ENCODE measurements at regions not wholly inside any gene's neighbourhood (a gene's known extent, or its start where the extent isn't known, plus 50 kb on each side); places are given as distances from the start of the nearest gene placed in this dataset.

DNA sequence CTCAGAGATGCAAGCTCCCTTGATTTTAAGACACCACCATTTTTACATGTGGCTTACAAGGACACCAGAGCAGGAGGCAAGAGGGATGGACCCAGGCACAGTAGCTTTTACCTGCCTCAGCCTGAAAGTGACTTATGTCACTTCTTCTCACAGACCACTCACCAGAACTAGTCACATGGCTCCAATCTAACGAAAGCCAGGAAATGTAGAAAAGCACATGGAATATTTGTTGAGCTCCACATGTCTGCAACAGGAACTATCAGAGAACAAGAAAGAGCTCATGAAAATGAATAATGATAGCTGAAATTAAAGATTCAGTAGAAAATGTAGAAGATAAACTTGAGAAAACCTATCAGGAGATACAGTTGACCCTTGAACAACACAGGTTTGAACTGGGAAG, 69.4 kb downstream of the ZNF648 start:
- H3K36me3 ChIP-seq (ENCODE audit: insufficient read depth, low read length), result no peaks in the 10 kb centered on the region
- no peak overlapping the region for H3K27ac ChIP-seq (ENCODE audit: low read depth, low read length)
- H3K27me3 ChIP-seq (ENCODE audit: insufficient read depth, low read length), result no peaks in the 10 kb centered on the region
- no peaks in the 10 kb centered on the region for H3K79me2 ChIP-seq (ENCODE audit: insufficient read depth, low read length)
- H2AFZ ChIP-seq (ENCODE audit: low read length), result no peak overlapping the region
- no peak for DNase-seq (ENCODE audit: insufficient read length, low spot score, missing footprints)
- no peaks in the 10 kb centered on the region for H4K20me1 ChIP-seq (ENCODE audit: insufficient read depth, low read length)
- no peak overlapping the region for H3K4me3 ChIP-seq (ENCODE audit: insufficient read depth, low read length)
- TF ChIP-seq CTCF (IDR thresholded peaks at IDR 0.05; ENCODE audit: extremely low read depth, low read depth, low read length), result no peak
- no peak overlapping the region for H3K4me2 ChIP-seq (ENCODE audit: insufficient read depth, low read length)
- H3K9me3 ChIP-seq (ENCODE audit: low read depth, low read length), result no peaks in the 10 kb centered on the region
- H3K4me1 ChIP-seq (ENCODE audit: insufficient read depth, low read length), result no peaks in the 10 kb centered on the region

GRCh38 chr1:181990728-181991127, 70.8 kb downstream of the ZNF648 start:
- no peak overlapping the region for H3K4me3 ChIP-seq (ENCODE audit: insufficient read depth, low read length)
- H3K4me2 ChIP-seq (ENCODE audit: insufficient read depth, low read length), result no peak overlapping the region
- no peaks in the 10 kb centered on the region for H4K20me1 ChIP-seq (ENCODE audit: insufficient read depth, low read length)
- no peaks in the 10 kb centered on the region for H3K4me1 ChIP-seq (ENCODE audit: insufficient read depth, low read length)
- no peaks in the 10 kb centered on the region for H3K79me2 ChIP-seq (ENCODE audit: insufficient read depth, low read length)
- H2AFZ ChIP-seq (ENCODE audit: low read length), result no peak overlapping the region
- no peak overlapping the region for H3K27ac ChIP-seq (ENCODE audit: low read depth, low read length)
- DNase-seq (ENCODE audit: insufficient read length, low spot score, missing footprints), result no peak
- no peaks in the 10 kb centered on the region for H3K9me3 ChIP-seq (ENCODE audit: low read depth, low read length)
- H3K27me3 ChIP-seq (ENCODE audit: insufficient read depth, low read length), result no peaks in the 10 kb centered on the region
- no peak for TF ChIP-seq CTCF (IDR thresholded peaks at IDR 0.05; ENCODE audit: extremely low read depth, low read depth, low read length)
- no peaks in the 10 kb centered on the region for H3K36me3 ChIP-seq (ENCODE audit: insufficient read depth, low read length)

- Histone ChIP-seq H3K4me2 (ENCODE audit: insufficient read depth, low read length) (no peak overlapping the region), H3K36me3 (ENCODE audit: insufficient read depth, low read length) (no peaks in the 10 kb centered on the region), H3K4me1 (ENCODE audit: insufficient read depth, low read length) (no peaks in the 10 kb centered on the region), H4K20me1 (ENCODE audit: insufficient read depth, low read length) (no peaks in the 10 kb centered on the region), H3K27me3 (ENCODE audit: insufficient read depth, low read length) (no peaks in the 10 kb centered on the region), H3K27ac (ENCODE audit: low read depth, low read length) (no peak overlapping the region), H2AFZ (ENCODE audit: low read length) (no peak overlapping the region), H3K9me3 (ENCODE audit: low read depth, low read length) (no peaks in the 10 kb centered on the region), H3K79me2 (ENCODE audit: insufficient read depth, low read length) (no peaks in the 10 kb centered on the region), H3K4me3 (ENCODE audit: insufficient read depth, low read length) (no peak overlapping the region)
- DNase-seq (ENCODE audit: insufficient read length, low spot score, missing footprints), result no peak
- no peak for TF ChIP-seq CTCF (IDR thresholded peaks at IDR 0.05; ENCODE audit: extremely low read depth, low read depth, low read length)
Measured at GRCh38 chr1:181989261-181989920, 72.1 kb downstream of the ZNF648 start.

DNA sequence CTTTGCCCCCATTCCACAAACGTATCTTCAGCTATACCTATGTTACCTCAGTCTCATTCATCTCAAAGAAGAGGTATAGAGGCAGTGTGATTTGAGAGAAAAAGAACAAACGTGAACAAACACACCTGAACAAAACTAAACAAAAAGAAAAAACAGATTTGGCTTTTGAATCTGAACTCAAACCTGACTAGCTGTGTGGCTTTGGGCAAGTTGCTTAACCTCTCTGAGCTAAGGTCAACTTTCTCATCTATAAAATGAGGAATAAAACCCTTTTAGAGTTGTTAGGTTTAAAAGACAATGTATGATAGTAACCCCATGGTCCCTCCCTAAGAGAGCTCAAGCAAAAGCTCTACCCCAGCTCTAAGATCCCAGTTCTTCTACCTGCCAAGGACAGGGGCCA, 73.5 kb downstream of the ZNF648 start:
- Histone ChIP-seq H3K4me1 (ENCODE audit: insufficient read depth, low read length) (no peaks in the 10 kb centered on the region), H3K36me3 (ENCODE audit: insufficient read depth, low read length) (no peaks in the 10 kb centered on the region), H3K27me3 (ENCODE audit: insufficient read depth, low read length) (no peaks in the 10 kb centered on the region), H3K4me3 (ENCODE audit: insufficient read depth, low read length) (no peak overlapping the region), H3K79me2 (ENCODE audit: insufficient read depth, low read length) (no peaks in the 10 kb centered on the region), H2AFZ (ENCODE audit: low read length) (no peak overlapping the region), H3K27ac (ENCODE audit: low read depth, low read length) (no peak overlapping the region), H3K4me2 (ENCODE audit: insufficient read depth, low read length) (no peak overlapping the region), H4K20me1 (ENCODE audit: insufficient read depth, low read length) (no peaks in the 10 kb centered on the region), H3K9me3 (ENCODE audit: low read depth, low read length) (no peaks in the 10 kb centered on the region)
- no peak for DNase-seq (ENCODE audit: insufficient read length, low spot score, missing footprints)
- no peak for TF ChIP-seq CTCF (IDR thresholded peaks at IDR 0.05; ENCODE audit: extremely low read depth, low read depth, low read length)
